HG03175 (cell line): ENCODE measurements at regions not wholly inside any gene's neighbourhood (a gene's known extent, or its start where the extent isn't known, plus 50 kb on each side); places are given as distances from the start of the nearest gene placed in this dataset.
"Not testable (repeated sequence)": the region's sequence is repeated elsewhere in the genome, so short reads cannot be mapped to it uniquely, and the experiment has no call there.

ENCODE experiments used
- ATAC-seq: cut with Tn5 transposase; IDR thresholded peaks from one replicate; pipeline ENCODE4 v1.9.1; 2021; ENCODE audit warnings: mild to moderate bottlenecking, moderate library complexity; ENCODE audit not compliant: unreplicated experiment

DNA sequence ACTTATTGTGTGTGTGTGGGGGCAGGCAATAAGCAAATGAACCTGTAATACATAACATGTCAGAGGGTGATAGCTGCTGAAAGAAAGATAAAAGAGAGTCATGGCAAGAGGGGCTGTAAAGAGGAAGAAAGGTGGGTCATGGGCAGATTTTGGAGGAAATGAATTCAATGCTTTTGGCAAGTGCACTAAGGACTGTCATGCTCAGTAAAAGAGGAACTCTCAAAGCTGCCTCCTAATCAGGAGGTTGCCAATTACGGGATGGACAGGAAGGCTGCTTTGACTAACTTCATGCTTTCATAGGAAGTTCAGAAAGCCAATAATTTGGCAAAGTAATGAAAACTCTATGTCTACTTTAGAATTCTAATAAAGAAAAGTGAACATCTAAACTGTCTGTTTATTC lies 401.2 kb downstream of the SH2D4B start:
- no peak for ATAC-seq

DNA sequence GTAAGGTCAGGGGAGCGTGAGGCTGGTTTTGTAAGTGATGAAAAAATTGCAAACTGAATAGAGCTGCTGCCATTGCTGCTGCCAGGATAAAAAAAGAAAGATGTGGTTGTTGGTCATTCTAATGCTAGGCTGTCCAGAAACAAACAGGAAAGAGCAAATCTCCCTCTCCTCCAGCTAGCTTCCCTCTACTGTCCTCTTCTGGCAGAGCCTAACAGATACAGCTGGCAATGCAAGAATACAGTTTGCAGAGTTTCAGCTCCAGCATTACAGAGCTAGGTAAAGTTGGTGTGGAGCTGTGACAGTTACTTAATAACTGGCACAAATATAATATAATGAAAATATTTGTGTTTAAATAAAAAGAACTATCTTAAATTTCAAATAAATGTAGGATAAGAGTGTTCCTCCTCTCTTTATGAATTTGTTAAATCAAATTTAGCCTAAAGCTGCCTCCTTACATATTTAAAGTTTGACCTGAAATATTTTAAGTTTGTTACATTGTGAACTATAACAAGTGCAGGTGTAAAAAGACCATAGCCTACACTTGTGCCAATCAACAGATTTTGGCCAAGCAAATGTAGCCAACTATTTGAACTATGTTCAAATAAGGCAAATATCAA lies 407.7 kb downstream of the SH2D4B start:
- ATAC-seq = peak; percentile 63

DNA sequence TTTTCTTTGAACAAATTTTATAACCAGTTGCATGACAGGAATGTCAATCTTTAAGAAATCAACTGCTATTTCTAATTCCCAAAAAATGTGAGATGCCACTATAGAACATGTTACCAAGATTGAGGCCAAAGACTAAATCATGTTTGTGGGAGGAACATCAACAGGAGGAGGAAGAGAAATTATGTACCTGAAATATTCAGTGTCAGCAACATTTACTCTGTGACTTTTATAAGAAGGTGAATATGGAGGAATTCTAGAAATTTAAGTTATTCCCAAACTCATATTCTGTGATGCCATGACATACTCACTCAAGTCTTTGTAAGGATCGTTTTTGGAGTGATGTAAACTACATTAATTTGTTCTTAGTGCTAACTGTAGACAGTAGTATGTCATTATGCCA lies 408.4 kb downstream of the SH2D4B start:
- ATAC-seq = no peak

DNA sequence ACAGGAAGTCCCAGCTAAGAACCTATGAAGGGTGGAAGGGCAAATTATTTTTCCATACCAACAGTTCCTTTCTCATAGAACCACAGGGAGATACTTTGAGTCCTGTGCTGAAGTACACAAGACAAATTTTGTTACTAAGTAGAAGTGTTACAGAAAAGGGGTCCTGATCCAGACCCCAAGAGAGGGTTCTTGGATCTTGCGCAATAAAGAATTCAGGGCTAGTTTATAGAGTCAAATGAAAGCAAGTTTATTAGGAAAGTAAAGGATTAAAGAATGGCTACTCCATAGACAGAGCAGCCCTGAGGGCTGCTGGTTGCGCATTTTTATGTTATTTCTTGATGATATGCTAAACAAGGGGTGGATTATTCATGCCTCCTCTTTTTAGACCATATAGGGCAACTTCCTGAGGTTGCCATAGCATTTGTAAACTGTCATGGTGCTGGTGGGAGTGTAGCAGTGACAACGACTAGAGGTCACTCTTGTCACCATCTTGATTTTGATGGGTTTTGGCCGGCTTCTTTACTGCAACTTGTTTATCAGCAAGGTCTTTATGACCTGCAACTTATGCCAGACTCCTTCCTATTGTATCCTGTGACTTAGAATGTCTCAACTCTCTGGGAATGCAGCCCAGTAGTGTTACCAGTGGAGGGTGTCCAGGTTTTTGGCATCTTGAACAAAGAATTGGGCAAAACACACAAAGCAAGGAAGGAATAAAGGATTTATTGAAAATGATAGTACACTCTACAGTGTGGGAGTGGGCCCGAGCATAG lies 409.4 kb downstream of the SH2D4B start:
- ATAC-seq = no peak

DNA sequence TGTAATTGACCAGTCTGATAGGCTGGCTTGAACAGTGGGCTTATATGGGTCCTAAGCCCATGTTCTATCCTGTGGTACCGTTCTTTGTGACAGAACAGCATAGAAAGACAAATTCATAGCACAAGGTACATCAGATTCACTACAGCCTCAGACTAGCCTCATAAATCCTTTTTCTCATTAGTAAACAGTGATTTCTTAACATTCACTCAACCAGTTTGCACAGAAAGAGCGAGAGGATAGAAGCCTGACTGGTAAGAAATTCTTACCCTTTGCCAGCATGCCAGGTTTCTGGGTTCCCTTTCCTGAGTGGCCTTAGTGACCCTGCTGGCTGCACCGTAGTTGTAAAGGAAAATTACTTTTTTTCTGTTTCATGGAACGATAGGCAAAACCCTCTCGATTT lies 412.1 kb downstream of the SH2D4B start:
- ATAC-seq = no peak

DNA sequence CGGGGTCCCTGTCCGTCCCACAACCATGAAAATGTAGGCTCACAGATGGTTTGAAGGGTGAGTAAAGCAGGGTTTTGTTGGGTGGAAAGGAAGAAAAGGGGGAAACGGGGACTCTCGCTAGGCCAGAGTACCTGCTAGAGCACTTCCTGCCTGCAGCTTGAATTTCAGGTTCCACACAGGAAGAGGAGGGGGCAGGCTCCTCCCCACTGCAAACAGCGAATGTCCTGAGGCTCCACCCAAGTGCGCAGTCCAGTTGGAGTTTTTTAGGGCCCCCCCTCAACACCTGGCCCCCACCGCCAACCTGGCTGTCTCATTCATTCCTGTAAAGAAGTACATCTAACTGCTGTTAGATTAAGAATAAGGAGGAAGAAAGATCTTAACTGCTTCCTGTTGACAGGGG lies 414.7 kb downstream of the SH2D4B start:
- no peak for ATAC-seq

DNA sequence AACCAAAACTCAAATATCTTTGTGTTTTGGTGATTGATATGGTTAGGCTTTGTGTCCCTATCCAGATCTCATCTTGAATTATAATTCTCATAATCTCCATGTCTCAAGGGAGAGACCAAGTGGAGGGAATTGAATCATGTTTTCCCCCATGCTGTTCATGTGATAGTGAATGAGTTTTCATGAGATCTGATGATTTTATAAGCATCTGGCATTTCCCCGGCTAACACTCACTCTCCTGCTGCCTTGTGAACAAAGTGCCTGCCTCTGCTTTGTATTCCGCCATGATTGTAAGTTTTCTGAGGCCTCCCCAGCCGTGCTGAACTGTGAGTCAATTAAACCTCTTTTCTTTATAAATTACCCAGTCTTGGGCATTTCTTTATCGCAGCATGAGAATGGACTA lies 419.5 kb downstream of the SH2D4B start:
- no peak for ATAC-seq

DNA sequence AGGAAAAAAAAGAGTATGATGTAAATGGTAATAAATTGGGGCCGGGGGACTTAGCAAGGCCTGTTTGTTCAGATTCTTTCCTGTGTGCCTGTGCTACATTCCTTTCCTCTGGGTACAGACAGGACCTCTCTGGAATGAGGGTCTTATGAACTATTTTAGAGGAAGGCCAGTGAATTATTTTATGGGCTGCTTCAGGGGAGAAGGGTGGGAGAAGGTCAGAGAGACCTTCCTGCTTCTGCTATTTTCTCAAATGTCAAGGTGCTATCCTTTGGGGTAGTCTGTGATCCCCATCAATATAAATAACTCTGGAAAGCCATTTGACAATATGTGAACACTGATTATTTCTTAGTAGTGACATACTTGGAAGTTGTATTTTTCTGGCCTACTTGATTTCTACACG lies 426.5 kb downstream of the SH2D4B start:
- ATAC-seq = no peak

DNA sequence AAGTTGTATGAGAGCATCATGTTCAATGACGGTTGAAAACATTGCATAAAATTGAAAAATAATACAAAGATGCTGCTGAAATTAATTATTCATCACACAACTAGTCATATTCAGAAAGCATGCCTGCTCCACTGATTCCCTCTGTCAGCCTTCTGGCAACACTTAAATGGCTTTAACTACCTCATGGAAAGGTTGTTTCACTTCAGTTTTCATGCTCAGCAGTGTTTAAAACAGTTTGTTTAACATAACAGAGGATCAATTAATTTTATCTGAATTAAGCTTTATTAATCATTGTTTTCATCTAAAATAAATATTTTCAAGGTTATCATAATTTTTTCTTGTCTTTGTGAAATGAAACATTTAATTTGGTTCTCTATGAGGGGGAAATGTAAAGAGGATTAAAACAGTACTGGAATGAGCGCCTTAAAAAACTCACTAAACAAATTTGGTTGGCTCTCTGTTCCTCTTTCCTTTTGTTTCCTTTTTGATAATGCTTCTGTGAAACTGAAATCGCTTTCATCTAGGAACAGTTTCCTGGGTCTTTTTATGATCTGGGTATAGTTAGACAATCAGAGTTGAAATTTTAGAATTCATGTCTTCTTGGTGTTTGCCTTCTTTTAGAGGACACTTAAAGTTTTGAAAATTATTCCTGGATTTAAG lies 427.4 kb downstream of the SH2D4B start:
- ATAC-seq = peak; percentile 76

DNA sequence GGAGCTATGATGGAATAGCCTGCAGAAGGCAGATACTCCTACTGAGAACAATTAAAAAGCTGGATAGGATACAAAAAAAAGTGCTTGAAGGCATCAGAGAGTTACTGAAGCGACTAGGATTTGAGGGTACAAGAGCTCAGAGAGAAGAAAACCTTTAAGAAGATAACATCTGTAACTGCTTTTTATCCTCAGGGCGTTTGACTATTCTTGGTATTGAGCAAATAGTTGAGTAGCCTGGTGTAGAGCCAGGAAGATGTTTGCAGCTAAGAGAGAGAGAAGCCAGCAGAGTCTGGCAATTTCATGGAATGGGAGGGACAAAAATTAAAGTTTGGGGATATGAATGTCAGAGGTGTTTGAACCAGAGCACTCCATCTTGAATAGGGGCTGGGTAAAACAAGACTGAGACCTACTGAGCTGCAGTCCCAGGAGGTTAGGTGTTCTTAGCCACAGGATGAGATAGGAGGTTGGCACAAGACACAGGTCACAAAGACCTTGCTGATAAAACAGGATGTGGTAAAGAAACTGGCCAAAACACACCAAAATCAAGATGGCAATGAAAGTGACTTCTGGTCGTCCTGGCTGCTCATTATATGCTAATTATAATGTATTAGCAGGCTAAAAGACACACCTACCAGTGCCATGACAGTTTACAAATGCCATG lies 428.8 kb downstream of the SH2D4B start:
- peak; percentile 40 for ATAC-seq

DNA sequence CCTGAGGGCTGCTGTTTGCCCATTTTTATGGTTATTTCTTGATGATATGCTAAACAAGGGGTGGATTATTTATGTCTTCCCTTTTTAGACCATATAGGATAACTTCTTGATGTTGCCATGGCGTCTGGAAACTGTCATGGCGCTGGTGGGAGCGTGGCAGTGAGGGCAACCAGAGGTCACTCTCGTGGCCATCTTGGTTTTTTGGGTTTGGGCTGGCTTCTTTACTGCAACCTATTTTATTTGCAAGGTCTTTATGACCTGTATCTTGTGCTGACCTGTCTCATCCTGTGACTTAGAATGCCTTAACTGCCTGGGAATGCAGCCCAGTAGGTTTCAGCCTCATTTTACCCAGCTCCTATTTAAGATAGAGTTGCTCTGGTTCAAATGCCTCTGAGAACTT lies 429.7 kb downstream of the SH2D4B start:
- not testable (repeated sequence) for ATAC-seq

DNA sequence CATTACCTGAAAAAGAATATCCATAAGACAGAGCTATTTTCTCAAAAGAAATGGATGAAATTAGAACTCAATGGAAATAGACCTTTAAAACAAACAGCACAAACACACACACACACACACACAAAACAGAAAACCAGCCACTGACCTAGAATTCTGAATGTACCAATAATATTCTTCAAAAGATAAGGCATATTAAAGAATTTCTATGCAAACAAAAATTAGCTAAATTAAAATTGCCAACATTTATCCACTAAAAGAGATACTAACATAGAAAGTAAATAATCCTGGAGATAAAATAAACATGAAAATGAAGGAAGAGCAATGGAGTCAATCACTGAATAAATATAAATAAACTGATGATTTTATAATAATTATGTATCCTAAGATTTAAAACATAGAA lies 431.2 kb downstream of the SH2D4B start:
- no peak for ATAC-seq

DNA sequence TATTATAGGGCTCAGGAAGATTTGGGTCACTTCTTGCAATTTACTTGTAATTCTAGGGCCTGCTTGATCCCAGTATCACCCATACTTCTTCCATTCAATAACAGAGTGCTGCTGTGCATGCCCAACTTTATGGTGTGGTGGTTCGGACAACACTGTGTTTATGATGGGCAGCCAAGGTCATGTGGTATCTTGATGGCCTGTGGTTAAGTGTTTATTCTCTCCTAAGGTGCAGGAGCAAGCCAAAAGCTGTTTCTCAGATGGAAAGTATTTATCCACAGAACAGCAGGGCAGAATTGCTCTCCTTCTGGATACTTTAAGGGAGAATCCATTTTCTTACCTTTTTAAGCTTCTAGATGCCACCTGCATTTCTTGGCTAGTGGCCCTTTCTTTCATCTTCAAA lies 433.8 kb downstream of the SH2D4B start:
- ATAC-seq = no peak

DNA sequence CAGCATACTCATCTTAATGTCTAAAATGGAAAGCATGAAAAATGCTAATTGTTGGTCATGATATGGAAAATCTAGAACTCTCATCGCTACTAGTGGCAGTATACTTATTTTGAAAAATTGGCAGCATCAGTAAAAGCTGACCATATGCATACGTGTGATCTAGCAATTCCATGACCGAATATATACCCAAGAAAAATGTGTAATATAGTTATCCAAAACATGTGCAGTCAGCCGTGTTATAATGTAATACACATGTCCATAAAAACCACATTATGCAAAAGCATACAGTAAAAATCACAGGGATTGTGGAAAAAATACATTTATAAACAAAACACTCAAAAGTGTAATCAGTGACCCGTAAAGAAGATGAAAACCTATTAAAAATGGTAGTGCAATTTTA lies 439.0 kb downstream of the SH2D4B start:
- ATAC-seq = no peak

DNA sequence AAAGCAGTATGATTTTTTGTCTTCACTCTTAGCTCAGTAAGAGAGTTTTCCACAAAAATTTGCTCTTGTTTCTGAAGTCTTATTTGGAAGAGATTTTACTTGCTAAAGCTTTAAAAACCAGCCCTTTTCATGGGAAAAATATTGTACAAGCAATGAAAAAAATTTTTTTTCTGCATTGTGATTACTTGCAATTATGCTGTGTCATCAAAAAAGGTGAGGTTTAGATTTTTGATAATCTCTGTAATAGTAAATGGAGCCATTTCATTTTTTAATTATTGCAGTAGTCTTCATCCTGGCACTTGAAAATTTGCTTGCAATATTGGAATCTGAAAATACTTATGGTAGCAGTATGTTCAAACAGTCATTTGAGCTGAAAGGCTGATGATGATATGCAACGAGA lies 447.4 kb downstream of the SH2D4B start:
- ATAC-seq = no peak

DNA sequence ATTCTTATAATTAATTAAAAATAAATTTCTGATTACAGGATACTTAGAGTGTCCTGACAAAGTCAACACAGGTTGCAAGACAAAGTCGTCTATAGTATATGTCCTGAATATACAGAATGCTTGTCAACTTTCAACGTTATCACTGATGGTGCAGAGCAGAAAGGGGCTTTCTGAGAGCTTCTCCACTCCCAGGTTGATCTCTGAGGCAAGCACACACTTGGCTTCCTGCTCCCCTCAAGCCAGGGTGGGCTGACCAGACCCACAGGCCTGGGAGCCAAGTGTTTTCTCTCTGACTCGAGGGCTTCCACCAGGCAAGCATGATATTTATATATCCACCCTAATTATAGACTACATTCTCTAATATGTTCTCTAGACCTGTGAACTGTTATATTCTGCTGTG lies 448.9 kb downstream of the SH2D4B start:
- ATAC-seq = no peak

DNA sequence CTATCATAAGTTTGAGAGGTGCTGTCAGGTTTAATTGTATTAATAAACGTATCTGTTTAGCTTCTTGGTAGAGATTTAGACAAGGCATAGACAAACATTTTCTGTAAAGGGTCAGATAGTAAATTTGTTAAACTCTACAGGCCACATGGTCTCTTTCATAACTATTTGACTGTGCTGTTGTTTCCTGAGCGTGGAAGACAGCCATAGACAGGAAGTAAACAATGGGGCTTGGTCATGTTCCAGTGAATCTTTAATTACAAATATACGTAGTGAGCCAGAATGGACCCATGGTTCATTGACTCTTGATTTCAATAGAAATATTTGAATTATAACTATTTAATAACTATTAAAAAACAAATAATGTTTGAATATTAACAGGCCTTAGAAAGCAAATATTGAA lies 451.1 kb downstream of the SH2D4B start:
- no peak for ATAC-seq

DNA sequence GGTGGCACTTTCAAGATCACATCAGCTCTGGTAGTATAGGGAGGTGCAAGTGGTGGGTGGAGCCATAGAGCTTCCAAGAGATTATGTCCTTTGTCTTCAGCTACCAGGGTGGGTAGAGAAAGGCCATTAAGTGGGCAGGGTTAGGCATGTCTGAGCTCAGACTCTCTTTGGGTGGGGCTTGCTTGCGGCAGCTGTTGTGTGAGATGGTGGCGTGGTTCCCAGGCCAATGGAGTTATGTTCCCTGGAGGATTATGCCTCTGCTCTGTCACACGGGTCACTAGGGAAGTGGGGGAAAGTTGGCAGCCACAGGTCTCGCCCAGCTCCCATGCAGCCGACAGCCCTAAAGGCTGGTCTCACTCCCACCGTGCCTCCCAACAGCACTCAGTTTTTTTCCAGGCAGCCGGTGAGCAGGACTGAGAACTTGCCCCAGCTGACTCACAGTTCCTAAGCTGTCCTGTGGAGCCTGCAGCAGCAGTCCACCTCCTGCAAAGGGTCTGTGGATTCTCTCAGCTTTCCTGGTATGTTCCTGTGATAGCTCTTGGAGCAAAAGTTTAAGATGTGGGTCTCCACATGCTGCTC lies 459.0 kb downstream of the SH2D4B start:
- no peak for ATAC-seq

DNA sequence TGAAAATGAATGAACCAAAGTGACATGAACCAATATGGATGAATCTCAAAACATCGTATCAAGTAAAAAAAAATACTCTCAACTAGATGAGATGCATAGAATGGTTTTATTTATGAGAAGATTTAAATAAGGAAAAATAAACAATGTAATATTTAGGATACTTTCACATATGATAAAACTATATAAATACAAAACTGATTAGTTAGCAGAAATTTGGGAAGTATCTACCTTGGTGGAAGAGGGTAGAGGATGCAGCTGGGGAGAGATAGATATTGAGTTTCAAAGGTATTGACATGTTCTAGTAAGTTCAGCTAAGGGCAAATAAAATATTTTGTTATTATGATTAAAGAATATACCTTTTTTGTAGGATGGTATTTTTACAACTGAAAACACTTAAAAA lies 463.1 kb downstream of the SH2D4B start:
- ATAC-seq = no peak

DNA sequence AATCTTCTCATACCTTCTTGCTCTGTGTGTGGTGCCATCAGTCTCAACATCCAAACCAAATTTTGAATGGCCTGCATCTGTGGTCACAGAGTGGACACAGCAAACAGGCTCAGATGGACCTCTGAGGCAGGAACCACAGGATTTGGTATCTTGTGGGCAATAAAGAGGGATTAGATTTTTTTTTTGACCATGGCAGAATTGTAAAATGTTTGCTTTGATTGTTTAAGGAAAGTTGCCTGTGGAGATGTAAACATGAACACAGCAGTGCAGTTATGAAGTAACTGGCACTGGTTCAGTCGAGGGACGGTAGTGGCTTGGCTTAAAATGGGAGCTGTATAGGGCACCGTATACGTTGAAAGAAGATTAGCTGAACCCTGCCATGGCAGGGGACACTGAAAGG lies 464.7 kb downstream of the SH2D4B start:
- ATAC-seq = no peak

DNA sequence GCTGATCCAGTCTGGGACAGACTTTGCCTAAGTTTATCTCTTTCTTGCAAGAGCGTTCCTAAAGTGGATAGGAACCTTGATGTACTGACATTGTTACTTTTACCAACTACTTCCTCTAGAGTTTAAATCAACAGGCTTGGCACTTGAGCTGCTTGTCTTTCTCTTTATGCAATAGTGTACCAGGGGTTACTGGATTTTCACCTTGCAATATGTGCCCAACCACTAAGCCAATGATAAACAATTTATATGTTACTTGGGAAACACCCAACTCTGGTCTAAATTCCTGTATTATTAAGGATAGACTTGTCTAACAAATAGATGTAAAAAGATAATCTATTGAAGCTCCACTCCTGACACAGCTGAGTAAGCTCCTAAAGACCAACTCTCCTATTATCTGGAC lies 470.2 kb downstream of the SH2D4B start:
- ATAC-seq = no peak
